ENCODE measurements at regions not wholly inside any gene's neighbourhood (a gene's known extent, or its start where the extent isn't known, plus 50 kb on each side); places are given as distances from the start of the nearest gene placed in this dataset.

GRCh38 chr12:123098780-123099179, 52.1 kb downstream of the PITPNM2 start:
- TF ChIP-seq CTCF (conservative IDR thresholded peaks at IDR 0.05; ENCODE audit: low read depth in 2 of 2) (no peak), ZNF331 (CRISPR knock-in tag; IDR thresholded peaks at IDR 0.05; ENCODE audit: low read depth) (no peak), EZH2phosphoT487 (IDR thresholded peaks at IDR 0.05; ENCODE audit: unreplicated experiment) (no peak)
